B cell (primary cell): ENCODE measurements at regions not wholly inside any gene's neighbourhood (a gene's known extent, or its start where the extent isn't known, plus 50 kb on each side); places are given as distances from the start of the nearest gene placed in this dataset.

ENCODE experiments used
- ATAC-seq: fragments of 200-7000 bp; cut with Tn5 transposase; one replicate; pipeline ENCODE4 v1.10.0; 2021; ENCODE audit warnings: low read depth, mild to moderate bottlenecking, moderate number of reproducible peaks, moderate library complexity
- CTCF ChIA-PET: fragments of 350-600 bp; sonication (Branson Sonifier 250); formaldehyde crosslinking; loops from one replicate; lab custom pipeline; 2021; ENCODE audit warnings: antibody characterized with exemption, inconsistent platforms; lab: Charles Lee
- POLR2A ChIA-PET: fragments of 350-600 bp; sonication (Branson Sonifier 250); formaldehyde crosslinking; loops from one replicate; lab custom pipeline; 2021; ENCODE audit warnings: antibody characterized with exemption; lab: Charles Lee
- DNase-seq: peaks from one replicate; pipeline ENCODE4 v3.0.0; 2013
- H2AFZ ChIP-seq: 2 replicates; pipeline ENCODE4 v1.6.1; 2012; ENCODE audit warnings: mild to moderate bottlenecking, low read depth, low read length; ENCODE audit not compliant: insufficient read depth, poor library complexity, severe bottlenecking
- H3K27ac ChIP-seq, 2 donors: 1 replicate in 1 of 2; 2 replicates in 1 of 2; pipeline ENCODE4 v1.5.1; 2012 to 2013; ENCODE audit warnings: low read length in 2 of 2, mild to moderate bottlenecking in 2 of 2, moderate library complexity in 1 of 2
- H3K27me3 ChIP-seq, 4 experiments: fragments of 200-600 bp in 1 of 4; sonication (generic) in 1 of 4; replicated peaks in 1 of 4; 1 replicate in 2 of 4; 2 replicates in 2 of 4; pipeline versions ENCODE4 v1.6.1 to v1.7.0; 2013 to 2016; ENCODE audit warnings: low read length in 3 of 4, mild to moderate bottlenecking in 2 of 4, mixed read lengths in 1 of 4, moderate library complexity in 1 of 4; ENCODE audit not compliant: insufficient read depth in 4 of 4, control insufficient read depth in 3 of 4; ENCODE audit errors: control extremely low read depth in 1 of 4
- H3K36me3 ChIP-seq, 2 experiments: replicated peaks in 1 of 2; 1 replicate in 1 of 2; 2 replicates in 1 of 2; pipeline versions ENCODE4 v1.6.1 to v1.7.1; 2013; ENCODE audit warnings: low read length in 1 of 2; ENCODE audit not compliant: insufficient read depth in 2 of 2, control insufficient read depth in 1 of 2; ENCODE audit errors: control extremely low read depth in 1 of 2, extremely low read depth in 1 of 2
- H3K4me1 ChIP-seq, 2 donors: fragments of 200-600 bp in 1 of 2; sonication (generic) in 1 of 2; 1 replicate in 1 of 2; 2 replicates in 1 of 2; pipeline versions ENCODE4 v1.5.1 to v1.6.1; 2013 to 2017; ENCODE audit warnings: low read length in 2 of 2; ENCODE audit not compliant: control insufficient read depth in 2 of 2, insufficient read depth in 2 of 2
- H3K4me2 ChIP-seq: replicated peaks from 2 replicates; pipeline ENCODE3; 2012; ENCODE audit warnings: mild to moderate bottlenecking, low read depth, low read length; ENCODE audit not compliant: poor library complexity, severe bottlenecking
- H3K4me3 ChIP-seq, 5 experiments: fragments of 200-600 bp in 1 of 5; sonication (generic) in 1 of 5; 1 replicate in 3 of 5; 2 replicates in 2 of 5; pipeline versions ENCODE4 v1.5.1 to v1.7.0; 2011 to 2016; ENCODE audit warnings: low read length in 4 of 5, mild to moderate bottlenecking in 4 of 5, low read depth in 2 of 5, control low read depth in 1 of 5, moderate library complexity in 1 of 5; ENCODE audit not compliant: insufficient read depth in 1 of 5; ENCODE audit errors: control extremely low read depth in 1 of 5, extremely low read depth in 1 of 5
- H3K79me2 ChIP-seq: fragments of 200-600 bp; sonication (generic); one replicate; pipeline ENCODE4 v1.6.0; 2016; ENCODE audit warnings: low read length; ENCODE audit not compliant: control insufficient read depth, insufficient read depth
- H3K9ac ChIP-seq: fragments of 200-600 bp; sonication (generic); 2 replicates; pipeline ENCODE4 v1.6.1; 2017; ENCODE audit warnings: mild to moderate bottlenecking, low read length, moderate library complexity
- H3K9me3 ChIP-seq, 3 donors: one replicate each; pipeline versions ENCODE4 v1.6.1 to v1.7.1; 2013; ENCODE audit warnings: low read length in 2 of 3; ENCODE audit not compliant: control insufficient read depth in 2 of 3, insufficient read depth in 1 of 3; ENCODE audit errors: control extremely low read depth in 1 of 3
- H4K20me1 ChIP-seq: 2 replicates; pipeline ENCODE4 v1.6.0; 2012; ENCODE audit warnings: mild to moderate bottlenecking, low read length; ENCODE audit not compliant: insufficient read depth, control insufficient read depth, poor library complexity, severe bottlenecking
- H3K27ac Mint-ChIP-seq: one replicate; pipeline ENCODE4 v1.8.0; 2021; ENCODE audit warnings: mixed read lengths
- H3K27me3 Mint-ChIP-seq: one replicate; pipeline ENCODE4 v1.8.0; 2021; ENCODE audit warnings: mixed read lengths
- H3K4me1 Mint-ChIP-seq: one replicate; pipeline ENCODE4 v1.8.0; 2021; ENCODE audit warnings: mixed read lengths
- H3K4me3 Mint-ChIP-seq: one replicate; pipeline ENCODE4 v1.8.0; 2021; ENCODE audit warnings: mixed read lengths
- H3K9me3 Mint-ChIP-seq: one replicate; pipeline ENCODE4 v1.8.0; 2022; ENCODE audit warnings: mixed read lengths; ENCODE audit not compliant: insufficient read depth
- CTCF ChIP-seq: fragments of 200-600 bp; IDR thresholded peaks from one replicate; pipeline ENCODE4 v1.8.0; 2022; ENCODE audit warnings: antibody characterized with exemption, mild to moderate bottlenecking
- EZH2 ChIP-seq: IDR thresholded peaks from 2 replicates; pipeline ENCODE4 v1.6.1; 2012; ENCODE audit warnings: borderline replicate concordance, low read depth, mild to moderate bottlenecking, moderate library complexity, low read length; ENCODE audit not compliant: insufficient read depth, poor library complexity, severe bottlenecking
- WGBS: methylation state at CpG from one replicate; pipeline ENCODE4 v1.1.5; 2013; ENCODE audit warnings: missing lambda C conversion rate; ENCODE audit not compliant: insufficient coverage; 5-methylcytosine and 5-hydroxymethylcytosine counted together
- intact Hi-C: fragments of 100-400 bp; cut with micrococcal nuclease; formaldehyde crosslinking; loops from one replicate; pipeline ENCODE4 v1.10.0; 2022

- Mint-ChIP-seq H3K27ac (no peak overlapping the region), H3K27me3 (no peaks in the 10 kb centered on the region), H3K4me3 (no peak overlapping the region), H3K4me1 (no peaks in the 10 kb centered on the region), H3K9me3 (peaks cover 6% of the 10 kb centered on the region)
- no peaks in the 10 kb centered on the region for H3K36me3 ChIP-seq
- H3K9me3 ChIP-seq, result peaks cover 3 to 13% (median 12%) of the 10 kb centered on the region in 3 donors
- CTCF ChIA-PET, result no interaction called here
- POLR2A ChIA-PET, result no interaction called here
- TF ChIP-seq CTCF, result no peak
- H3K4me1 ChIP-seq, result no peaks in the 10 kb centered on the region
- no peak overlapping the region for H3K27ac ChIP-seq
- no peak overlapping the region for H3K4me3 ChIP-seq
- no peak overlapping the region for H3K4me2 ChIP-seq
- no peaks in the 10 kb centered on the region for H3K79me2 ChIP-seq
- H3K27me3 ChIP-seq, result no peaks in the 10 kb centered on the region
- intact Hi-C loops, result no loop called here
- H4K20me1 ChIP-seq, result no peaks in the 10 kb centered on the region
- no peak for ATAC-seq
- no peak overlapping the region for H3K9ac ChIP-seq
- no peak for DNase-seq
- H2AFZ ChIP-seq, result no peak overlapping the region
These were observed 1146.7 kb downstream of the TYW1 start for GRCh38 chr7:68143345-68143744.

GRCh38 chr7:68146983-68147382 is 1150.3 kb downstream of the TYW1 start:
- TF ChIP-seq CTCF (no peak), EZH2 (no peak)
- H3K9ac ChIP-seq, result no peak overlapping the region
- ATAC-seq (no peak), DNase-seq (no peak)
- no peaks in the 10 kb centered on the region for H4K20me1 ChIP-seq
- H3K27ac ChIP-seq, result no peak overlapping the region
- no peaks in the 10 kb centered on the region for H3K36me3 ChIP-seq
- Mint-ChIP-seq H3K27ac (no peak overlapping the region), H3K9me3 (peaks cover 4% of the 10 kb centered on the region), H3K27me3 (no peaks in the 10 kb centered on the region), H3K4me3 (no peak overlapping the region), H3K4me1 (no peaks in the 10 kb centered on the region)
- H3K4me1 ChIP-seq, result no peaks in the 10 kb centered on the region
- H3K4me3 ChIP-seq, result no peak overlapping the region
- H3K4me2 ChIP-seq, result no peak overlapping the region
- no peaks in the 10 kb centered on the region for H3K27me3 ChIP-seq
- CTCF ChIA-PET, result no interaction called here
- POLR2A ChIA-PET, result no interaction called here
- 100% methylated on average over 1 of the region's 1 CpG for WGBS
- intact Hi-C loops, result no loop called here
- no peaks in the 10 kb centered on the region for H3K79me2 ChIP-seq
- H2AFZ ChIP-seq, result no peak overlapping the region
- H3K9me3 ChIP-seq, result peaks cover 3 to 16% (median 12%) of the 10 kb centered on the region in 3 donors
